Heart right ventricle (tissue), 16 donors: ENCODE measurements at regions not wholly inside any gene's neighbourhood (a gene's known extent, or its start where the extent isn't known, plus 50 kb on each side); places are given as distances from the start of the nearest gene placed in this dataset.
A peak's percentile ranks its signal among the peaks of the same experiment; 100 is the strongest.

Experiments
- ATAC-seq, 8 donors: fragments of 200-7000 bp; cut with Tn5 transposase; one replicate each; pipeline ENCODE4 v1.9.1; 2020; ENCODE audit warnings: mild to moderate bottlenecking in 8 of 8, moderate library complexity in 8 of 8, moderate number of reproducible peaks in 1 of 8
- DNase-seq, 2 donors: peaks; one replicate each; pipeline ENCODE4 v3.0.0-alpha.2; 2020
- H3K27ac ChIP-seq, 10 donors: fragments of 200-600 bp; sonication (generic) in 2 of 10; one replicate each; pipeline versions ENCODE4 v1.5.0 to v1.8.0; 2020 to 2022; ENCODE audit warnings: mild to moderate bottlenecking in 3 of 10
- H3K27me3 ChIP-seq, 7 donors: fragments of 200-600 bp; one replicate each; pipeline ENCODE4 v1.8.0; 2021 to 2022; ENCODE audit warnings: mild to moderate bottlenecking in 2 of 7
- H3K36me3 ChIP-seq, 9 donors: fragments of 200-600 bp; sonication (generic) in 1 of 9; one replicate each; pipeline versions ENCODE4 v1.5.0 to v1.8.0; 2020 to 2022; ENCODE audit warnings: mild to moderate bottlenecking in 2 of 9
- H3K4me1 ChIP-seq, 9 donors: fragments of 200-600 bp; sonication (generic) in 1 of 9; one replicate each; pipeline versions ENCODE4 v1.5.0 to v1.8.0; 2020 to 2022; ENCODE audit warnings: mild to moderate bottlenecking in 4 of 9
- H3K4me3 ChIP-seq, 10 donors: fragments of 200-600 bp; sonication (generic) in 2 of 10; one replicate each; pipeline versions ENCODE4 v1.5.0 to v1.8.0; 2020 to 2022; ENCODE audit warnings: mild to moderate bottlenecking in 7 of 10, moderate library complexity in 2 of 10
- H3K9me3 ChIP-seq, 11 donors: fragments of 200-600 bp in 10 of 11; sonication (generic) in 2 of 11; one replicate each; pipeline versions ENCODE4 v1.5.0 to v1.8.0; 2013 to 2022; ENCODE audit warnings: mild to moderate bottlenecking in 2 of 11, control low read depth in 1 of 11, moderate library complexity in 1 of 11
- WGBS, 2 donors: extraction: QIAGEN DNeasy Blood & Tissue Kit; methylation state at CpG; one replicate each; pipeline ENCODE4 v1.1.7; 2013; ENCODE audit warnings: inconsistent platforms in 1 of 2; 5-methylcytosine and 5-hydroxymethylcytosine counted together
- intact Hi-C, 10 donors: fragments of 100-400 bp; cut with DNase I; formaldehyde crosslinking; loops; one replicate each; pipeline versions ENCODE4 v1.11.1 to v1.14.2; 2022
- TF ChIP-seq, protein P1 (sequence below), 9 donors: fragments of 200-600 bp; sonication (generic) in 2 of 9; IDR thresholded peaks; one replicate each; pipeline versions ENCODE4 v1.5.0 to v1.8.0; 2021 to 2022; ENCODE audit warnings: antibody characterized with exemption in 9 of 9, mild to moderate bottlenecking in 5 of 9, moderate library complexity in 1 of 9
- donor health status: Arrhythmogenic right ventricular cardiomyopathy.
- donor health status: ischemic (EF 13 %, LVEDD 7.1; RV severe dilation, severe dysfunction).
- donor health status: healthy with polysubstance abuse.
- donor health status: DM: no; HTN: yes; CAD: no.
- donor health status: DM: no; HTN: no; CAD: no.
- donor health status: ischemic (EF 25% LVEDD 6.9; RV normal size, moderate dysfunction).
- donor health status: ischemic (EF 25% LVEDD 5.7; RV mildly dilated, moderate dysfunction).
- donor health status: healthy.
- donor health status: DM: yes; HTN: yes; CAD: no.
- donor health status: Ischemic cardiomyopathy.
- donor health status: ischemic (EF 35%, LVEDD 5.7; RV mildly dilated, moderate dysfunction).
- donor health status: nonischemic (EF 11% LVEDD 7.7; RV severe dilation, severe dysfunction).
- donor health status: DM: yes; HTN: yes; CAD: no.
- donor health status: PGD.
- donor health status: ischemic (EF 29% LVEDD 5.4; RV normal size, mild dysfunction).
- donor health status: nonischemic (EF 23%, LVEDD 6.1; RV moderate dilation, normal function).

DNA sequence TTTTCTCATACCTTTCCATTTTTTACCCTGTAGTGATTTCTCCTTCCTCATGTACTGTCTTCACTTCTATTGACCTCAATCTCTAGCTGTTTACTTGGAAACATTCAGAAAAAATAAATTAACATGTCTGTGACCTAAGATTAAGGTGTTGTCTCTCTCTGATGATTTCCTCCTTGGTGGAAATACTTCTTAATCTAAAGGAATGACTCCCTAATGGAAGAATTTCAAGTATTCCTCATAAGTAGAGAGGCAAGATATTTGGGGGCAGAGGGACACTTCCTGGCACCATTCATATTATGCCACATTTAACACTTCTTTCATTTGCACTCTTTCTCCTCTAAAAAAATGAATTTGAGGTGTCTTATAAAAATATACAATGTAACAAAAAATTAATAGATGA, 202.8 kb downstream of the NEBL start:
- intact Hi-C loops = no loop called here
- DNase-seq (no peak), ATAC-seq (no peak)
- H3K27me3 ChIP-seq = no peaks in the 10 kb centered on the region
- H3K36me3 ChIP-seq = no peaks in the 10 kb centered on the region
- no peaks in the 10 kb centered on the region for H3K9me3 ChIP-seq
- no peaks in the 10 kb centered on the region for H3K4me1 ChIP-seq
- no peak overlapping the region for H3K27ac ChIP-seq
- TF ChIP-seq, protein P1, sequence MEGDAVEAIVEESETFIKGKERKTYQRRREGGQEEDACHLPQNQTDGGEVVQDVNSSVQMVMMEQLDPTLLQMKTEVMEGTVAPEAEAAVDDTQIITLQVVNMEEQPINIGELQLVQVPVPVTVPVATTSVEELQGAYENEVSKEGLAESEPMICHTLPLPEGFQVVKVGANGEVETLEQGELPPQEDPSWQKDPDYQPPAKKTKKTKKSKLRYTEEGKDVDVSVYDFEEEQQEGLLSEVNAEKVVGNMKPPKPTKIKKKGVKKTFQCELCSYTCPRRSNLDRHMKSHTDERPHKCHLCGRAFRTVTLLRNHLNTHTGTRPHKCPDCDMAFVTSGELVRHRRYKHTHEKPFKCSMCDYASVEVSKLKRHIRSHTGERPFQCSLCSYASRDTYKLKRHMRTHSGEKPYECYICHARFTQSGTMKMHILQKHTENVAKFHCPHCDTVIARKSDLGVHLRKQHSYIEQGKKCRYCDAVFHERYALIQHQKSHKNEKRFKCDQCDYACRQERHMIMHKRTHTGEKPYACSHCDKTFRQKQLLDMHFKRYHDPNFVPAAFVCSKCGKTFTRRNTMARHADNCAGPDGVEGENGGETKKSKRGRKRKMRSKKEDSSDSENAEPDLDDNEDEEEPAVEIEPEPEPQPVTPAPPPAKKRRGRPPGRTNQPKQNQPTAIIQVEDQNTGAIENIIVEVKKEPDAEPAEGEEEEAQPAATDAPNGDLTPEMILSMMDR (IDR thresholded peaks at IDR 0.05) = no peak
- no peak overlapping the region for H3K4me3 ChIP-seq

GRCh38 chr10:20688797-20689544, 208.1 kb downstream of the NEBL start:
- intact Hi-C loops = no loop called here
- ATAC-seq = peak in 4 of 8 donors; percentile 26 to 76 (median 58)
- TF ChIP-seq, protein P1 (IDR thresholded peaks at IDR 0.05) = no peak

GRCh38 chr10:20686015-20686635, 211.0 kb downstream of the NEBL start:
- DNase-seq (no peak), ATAC-seq (peak in 6 of 8 donors; percentile 37 to 69 (median 60))
- Histone ChIP-seq H3K9me3 (peaks cover 0 to 5% (median 0%) of the 10 kb centered on the region in 11 donors), H3K27ac (peak overlapping the region in 3 of 10 donors; percentile 7 to 23 (median 21)), H3K4me1 (no peaks in the 10 kb centered on the region), H3K36me3 (no peaks in the 10 kb centered on the region), H3K27me3 (no peaks in the 10 kb centered on the region), H3K4me3 (no peak overlapping the region)
- 65 to 72% methylated on average over 7 of the region's 7 CpGs for WGBS, 2 donors
- intact Hi-C loops = no loop called here
- TF ChIP-seq, protein P1 (IDR thresholded peaks at IDR 0.05) = no peak

More at GRCh38 chr10:20688797-20689544, 208.1 kb downstream of the NEBL start:
- Histone ChIP-seq H3K27ac (peak overlapping the region in 1 of 10 donors; percentile 24), H3K9me3 (no peaks in the 10 kb centered on the region), H3K36me3 (no peaks in the 10 kb centered on the region), H3K4me1 (no peaks in the 10 kb centered on the region), H3K27me3 (no peaks in the 10 kb centered on the region), H3K4me3 (no peak overlapping the region)
- WGBS, 2 donors = 77 to 80% methylated on average over 7 of the region's 7 CpGs
- DNase-seq = no peak

- no peaks in the 10 kb centered on the region for H3K27me3 ChIP-seq
- H3K4me3 ChIP-seq = no peak overlapping the region
- H3K9me3 ChIP-seq = peaks cover 0 to 5% (median 0%) of the 10 kb centered on the region in 11 donors
- TF ChIP-seq, protein P1 (IDR thresholded peaks at IDR 0.05) = no peak
- ATAC-seq = no peak
- H3K27ac ChIP-seq = peak overlapping the region in 1 of 10 donors; percentile 7
- intact Hi-C loops = no loop called here
- no peak for DNase-seq
- no peaks in the 10 kb centered on the region for H3K36me3 ChIP-seq
- 90 to 96% methylated on average over 8 of the region's 8 CpGs for WGBS, 2 donors
- no peaks in the 10 kb centered on the region for H3K4me1 ChIP-seq
Measured at GRCh38 chr10:20685462-20685861, 211.6 kb downstream of the NEBL start.
